ENCODE measurements at regions not wholly inside any gene's neighbourhood (a gene's known extent, or its start where the extent isn't known, plus 50 kb on each side); places are given as distances from the start of the nearest gene placed in this dataset.

GRCh38 chr7:125173571-125173970 lies 243.9 kb upstream of the POT1 start:
- TF ChIP-seq, protein P1, sequence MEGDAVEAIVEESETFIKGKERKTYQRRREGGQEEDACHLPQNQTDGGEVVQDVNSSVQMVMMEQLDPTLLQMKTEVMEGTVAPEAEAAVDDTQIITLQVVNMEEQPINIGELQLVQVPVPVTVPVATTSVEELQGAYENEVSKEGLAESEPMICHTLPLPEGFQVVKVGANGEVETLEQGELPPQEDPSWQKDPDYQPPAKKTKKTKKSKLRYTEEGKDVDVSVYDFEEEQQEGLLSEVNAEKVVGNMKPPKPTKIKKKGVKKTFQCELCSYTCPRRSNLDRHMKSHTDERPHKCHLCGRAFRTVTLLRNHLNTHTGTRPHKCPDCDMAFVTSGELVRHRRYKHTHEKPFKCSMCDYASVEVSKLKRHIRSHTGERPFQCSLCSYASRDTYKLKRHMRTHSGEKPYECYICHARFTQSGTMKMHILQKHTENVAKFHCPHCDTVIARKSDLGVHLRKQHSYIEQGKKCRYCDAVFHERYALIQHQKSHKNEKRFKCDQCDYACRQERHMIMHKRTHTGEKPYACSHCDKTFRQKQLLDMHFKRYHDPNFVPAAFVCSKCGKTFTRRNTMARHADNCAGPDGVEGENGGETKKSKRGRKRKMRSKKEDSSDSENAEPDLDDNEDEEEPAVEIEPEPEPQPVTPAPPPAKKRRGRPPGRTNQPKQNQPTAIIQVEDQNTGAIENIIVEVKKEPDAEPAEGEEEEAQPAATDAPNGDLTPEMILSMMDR (IDR thresholded peaks at IDR 0.05; ENCODE audit: control extremely low read depth, extremely low read depth) = no peak
- Histone ChIP-seq H3K27ac (ENCODE audit: low read depth in 1 of 2, low read length in 1 of 2) (no peak overlapping the region), H3K4me3 (no peak overlapping the region), H3K9me3 (ENCODE audit: control insufficient read depth in 4 of 4, insufficient read depth in 3 of 4, low read length in 3 of 4) (no peaks in the 10 kb centered on the region), H3K27me3 (ENCODE audit: control insufficient read depth in 3 of 3, insufficient read depth in 3 of 3, low read length in 2 of 3) (no peaks in the 10 kb centered on the region), H3K9ac (ENCODE audit: insufficient read depth in 1 of 2, low read length in 2 of 2) (no peak overlapping the region), H3K36me3 (ENCODE audit: control insufficient read depth in 4 of 4, insufficient read depth in 4 of 4, low read length in 4 of 4) (no peaks in the 10 kb centered on the region), H3K4me1 (ENCODE audit: control insufficient read depth in 5 of 5, insufficient read depth in 5 of 5, low read length in 5 of 5) (no peaks in the 10 kb centered on the region)
- 82 to 83% methylated on average over 2 of the region's 2 CpGs for WGBS, 2 donors
- no peak for ATAC-seq (ENCODE audit: insufficient read depth, low FRiP score)
- no peak for DNase-seq

DNA sequence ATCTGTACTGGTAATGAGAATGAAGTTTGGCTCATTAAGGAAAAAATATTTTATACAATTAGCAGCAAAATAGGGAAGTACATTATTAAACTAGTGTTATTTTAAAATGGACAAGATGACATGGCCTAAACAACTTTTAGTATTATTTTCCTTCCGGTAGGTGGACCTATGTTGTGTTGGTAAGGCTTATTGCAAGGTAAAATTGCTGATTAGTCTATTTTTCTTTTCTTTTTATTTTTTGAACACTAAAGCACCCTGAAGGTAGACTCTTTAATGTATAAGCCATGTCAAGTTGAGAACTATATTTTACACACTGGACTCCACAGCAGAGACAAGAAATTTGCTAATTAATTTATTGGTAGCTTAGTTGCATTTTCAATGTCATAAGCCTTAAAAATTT lies 239.5 kb upstream of the POT1 start:
- no peak for DNase-seq
- no peak for ATAC-seq (ENCODE audit: insufficient read depth, low FRiP score)
- Histone ChIP-seq H3K27ac (ENCODE audit: low read depth in 1 of 2, low read length in 1 of 2) (no peak overlapping the region), H3K27me3 (ENCODE audit: control insufficient read depth in 3 of 3, insufficient read depth in 3 of 3, low read length in 2 of 3) (no peaks in the 10 kb centered on the region), H3K36me3 (ENCODE audit: control insufficient read depth in 4 of 4, insufficient read depth in 4 of 4, low read length in 4 of 4) (no peaks in the 10 kb centered on the region), H3K9ac (ENCODE audit: insufficient read depth in 1 of 2, low read length in 2 of 2) (no peak overlapping the region), H3K4me1 (ENCODE audit: control insufficient read depth in 5 of 5, insufficient read depth in 5 of 5, low read length in 5 of 5) (no peaks in the 10 kb centered on the region), H3K4me3 (no peak overlapping the region), H3K9me3 (ENCODE audit: control insufficient read depth in 4 of 4, insufficient read depth in 3 of 4, low read length in 3 of 4) (no peaks in the 10 kb centered on the region)
- TF ChIP-seq, protein P1 (IDR thresholded peaks at IDR 0.05; ENCODE audit: control extremely low read depth, extremely low read depth) = no peak
- WGBS, 2 donors = 93 to 96% methylated on average over 1 of the region's 1 CpG

DNA sequence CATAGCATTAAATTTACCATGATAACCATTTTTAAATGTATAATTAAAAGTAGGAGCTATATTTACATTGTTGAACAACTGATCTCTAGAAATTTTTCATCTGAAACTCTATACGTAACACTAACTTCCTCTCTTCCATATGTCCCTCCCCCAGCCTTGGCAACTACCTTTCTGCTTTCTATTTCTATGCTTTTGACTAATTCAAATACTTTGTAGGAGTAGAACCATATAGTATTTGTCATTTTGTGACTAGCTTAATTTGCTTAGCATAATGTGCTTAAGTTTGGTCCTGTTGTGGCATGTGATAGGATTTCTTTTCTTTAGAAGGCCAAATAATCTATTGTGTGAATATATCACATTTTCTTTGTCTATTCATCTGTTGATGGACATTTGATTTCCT lies 225.3 kb upstream of the POT1 start:
- ATAC-seq (ENCODE audit: insufficient read depth, low FRiP score) (no peak), DNase-seq (no peak)
- 84 to 89% methylated on average over 1 of the region's 1 CpG for WGBS, 2 donors
- TF ChIP-seq, protein P1 (IDR thresholded peaks at IDR 0.05; ENCODE audit: control extremely low read depth, extremely low read depth) = no peak
- no peaks in the 10 kb centered on the region for H3K4me1 ChIP-seq (ENCODE audit: control insufficient read depth in 5 of 5, insufficient read depth in 5 of 5, low read length in 5 of 5)
- H3K27ac ChIP-seq (ENCODE audit: low read depth in 1 of 2, low read length in 1 of 2) = no peak overlapping the region
- no peaks in the 10 kb centered on the region for H3K27me3 ChIP-seq (ENCODE audit: control insufficient read depth in 3 of 3, insufficient read depth in 3 of 3, low read length in 2 of 3)
- H3K4me3 ChIP-seq = no peak overlapping the region
- H3K36me3 ChIP-seq (ENCODE audit: control insufficient read depth in 4 of 4, insufficient read depth in 4 of 4, low read length in 4 of 4) = no peaks in the 10 kb centered on the region
- H3K9ac ChIP-seq (ENCODE audit: insufficient read depth in 1 of 2, low read length in 2 of 2) = no peak overlapping the region
- no peaks in the 10 kb centered on the region for H3K9me3 ChIP-seq (ENCODE audit: control insufficient read depth in 4 of 4, insufficient read depth in 3 of 4, low read length in 3 of 4)

DNA sequence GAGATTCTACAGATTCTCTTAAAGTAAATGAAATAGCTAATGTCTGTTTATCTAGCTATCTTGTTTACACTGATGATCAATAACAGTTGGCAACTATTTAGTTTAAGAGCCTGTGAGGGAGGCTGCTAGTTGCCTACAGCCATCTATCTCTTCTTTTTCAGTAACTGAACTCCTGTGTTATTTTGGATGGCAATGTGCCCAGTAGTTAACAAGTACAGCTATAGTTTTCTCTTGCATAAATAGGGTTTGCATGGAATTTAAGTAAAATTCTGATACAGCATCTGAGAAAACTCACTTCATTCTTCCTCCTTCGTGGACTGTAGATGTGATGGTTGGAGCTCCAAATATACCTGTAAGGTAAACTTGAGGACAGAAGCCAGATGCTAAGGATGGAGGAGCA lies 219.5 kb upstream of the POT1 start:
- DNase-seq (peak in 1 of 3 donors; percentile 13), ATAC-seq (ENCODE audit: insufficient read depth, low FRiP score) (no peak)
- H3K9me3 ChIP-seq (ENCODE audit: control insufficient read depth in 4 of 4, insufficient read depth in 3 of 4, low read length in 3 of 4) = no peaks in the 10 kb centered on the region
- H3K27ac ChIP-seq (ENCODE audit: low read depth in 1 of 2, low read length in 1 of 2) = no peak overlapping the region
- H3K4me1 ChIP-seq (ENCODE audit: control insufficient read depth in 5 of 5, insufficient read depth in 5 of 5, low read length in 5 of 5) = no peaks in the 10 kb centered on the region
- no peak overlapping the region for H3K9ac ChIP-seq (ENCODE audit: insufficient read depth in 1 of 2, low read length in 2 of 2)
- H3K4me3 ChIP-seq = no peak overlapping the region
- 79 to 91% methylated on average over 1 of the region's 1 CpG for WGBS, 2 donors
- no peaks in the 10 kb centered on the region for H3K27me3 ChIP-seq (ENCODE audit: control insufficient read depth in 3 of 3, insufficient read depth in 3 of 3, low read length in 2 of 3)
- TF ChIP-seq, protein P1 (IDR thresholded peaks at IDR 0.05; ENCODE audit: control extremely low read depth, extremely low read depth) = no peak
- no peaks in the 10 kb centered on the region for H3K36me3 ChIP-seq (ENCODE audit: control insufficient read depth in 4 of 4, insufficient read depth in 4 of 4, low read length in 4 of 4)

Data from lung (tissue), 11 donors.